BLaER1 treated with 17β-estradiol and CSF1 and Interleukin-3, amounts not matched to agents 10 nM and 100 nM (cell line): ENCODE measurements at regions not wholly inside any gene's neighbourhood (a gene's known extent, or its start where the extent isn't known, plus 50 kb on each side); places are given as distances from the start of the nearest gene placed in this dataset.
"Not testable (repeated sequence)": the region's sequence is repeated elsewhere in the genome, so short reads cannot be mapped to it uniquely, and the experiment has no call there.

ENCODE experiments used
- H3K27ac ChIP-seq, 11 experiments: shearing (Covaris generic); formaldehyde crosslinking; 2 replicates each; pipeline ENCODE4 v1.8.1; 2022
- H3K27me3 ChIP-seq, 11 experiments: shearing (Covaris generic); formaldehyde crosslinking; 2 replicates each; pipeline ENCODE4 v1.8.1; 2022
- H3K36me3 ChIP-seq, 11 experiments: shearing (Covaris generic); formaldehyde crosslinking; 2 replicates each; pipeline ENCODE4 v1.8.1; 2022
- H3K4me1 ChIP-seq, 10 experiments: shearing (Covaris generic); formaldehyde crosslinking; 2 replicates each; pipeline ENCODE4 v1.8.1; 2022
- H3K4me2 ChIP-seq, 11 experiments: shearing (Covaris generic); formaldehyde crosslinking; 2 replicates each; pipeline ENCODE4 v1.8.1; 2022
- H3K4me3 ChIP-seq, 10 experiments: shearing (Covaris generic); formaldehyde crosslinking; 2 replicates each; pipeline ENCODE4 v1.8.1; 2022
- H3K9ac ChIP-seq, 11 experiments: shearing (Covaris generic); formaldehyde crosslinking; 2 replicates each; pipeline ENCODE4 v1.8.1; 2022
- H3K9me3 ChIP-seq, 11 experiments: shearing (Covaris generic); formaldehyde crosslinking; replicated peaks in 1 of 11; 2 replicates each; pipeline ENCODE4 v1.8.1; 2022
- H4K20me1 ChIP-seq, 11 experiments: shearing (Covaris generic); formaldehyde crosslinking; 2 replicates each; pipeline ENCODE4 v1.8.1; 2022
- Cebpa-rat ChIP-seq, 11 experiments: shearing (Covaris generic); IDR thresholded peaks; 2 replicates each; pipeline ENCODE4 v1.8.1; 2022

GRCh38 chr14:21804981-21805380, 131.4 kb upstream of the OR4E1 start:
- Histone ChIP-seq H3K4me1 (no peaks in the 10 kb centered on the region), H4K20me1 (no peaks in the 10 kb centered on the region), H3K4me2 (no peak overlapping the region), H3K27ac (no peak overlapping the region), H3K9me3 (peaks cover 0 to 7% (median 0%) of the 10 kb centered on the region in 11 experiments; a peak in 1 of 22 replicates), H3K4me3 (no peak overlapping the region), H3K36me3 (no peaks in the 10 kb centered on the region), H3K9ac (no peak overlapping the region), H3K27me3 (no peaks in the 10 kb centered on the region)
- no peak for TF ChIP-seq Cebpa-rat (IDR thresholded peaks at IDR 0.05)

GRCh38 chr14:21802441-21802840, 128.8 kb upstream of the OR4E1 start:
- Histone ChIP-seq H3K9me3 (peaks cover 0 to 7% (median 0%) of the 10 kb centered on the region in 11 experiments; a peak in 1 of 22 replicates), H3K4me2 (no peak overlapping the region)
- TF ChIP-seq Cebpa-rat (IDR thresholded peaks at IDR 0.05): no peak

GRCh38 chr14:21796916-21797315, 123.3 kb upstream of the OR4E1 start:
- TF ChIP-seq Cebpa-rat (IDR thresholded peaks at IDR 0.05): no peak
- Histone ChIP-seq H3K4me3 (no peak overlapping the region), H3K27ac (no peak overlapping the region), H3K9ac (no peak overlapping the region), H3K4me1 (no peaks in the 10 kb centered on the region), H4K20me1 (no peaks in the 10 kb centered on the region), H3K36me3 (no peaks in the 10 kb centered on the region), H3K4me2 (no peak overlapping the region), H3K9me3 (peaks cover 0 to 14% (median 0%) of the 10 kb centered on the region in 11 experiments; a peak in 4 of 22 replicates), H3K27me3 (no peaks in the 10 kb centered on the region)

More at GRCh38 chr14:21802441-21802840, 128.8 kb upstream of the OR4E1 start:
- H4K20me1 ChIP-seq: no peaks in the 10 kb centered on the region
- H3K27me3 ChIP-seq: no peaks in the 10 kb centered on the region
- no peak overlapping the region for H3K9ac ChIP-seq
- H3K4me3 ChIP-seq: no peak overlapping the region
- H3K27ac ChIP-seq: no peak overlapping the region
- no peaks in the 10 kb centered on the region for H3K36me3 ChIP-seq
- H3K4me1 ChIP-seq: no peaks in the 10 kb centered on the region

GRCh38 chr14:21795456-21795855, 121.8 kb upstream of the OR4E1 start:
- H3K36me3 ChIP-seq: no peaks in the 10 kb centered on the region
- no peak overlapping the region for H3K4me3 ChIP-seq
- TF ChIP-seq Cebpa-rat (IDR thresholded peaks at IDR 0.05): no peak
- H3K4me2 ChIP-seq: no peak overlapping the region
- H3K4me1 ChIP-seq: no peaks in the 10 kb centered on the region
- H3K27me3 ChIP-seq: no peaks in the 10 kb centered on the region
- H3K9me3 ChIP-seq: peaks cover 0 to 14% (median 0%) of the 10 kb centered on the region in 11 experiments; a peak in 4 of 22 replicates
- H4K20me1 ChIP-seq: no peaks in the 10 kb centered on the region
- H3K27ac ChIP-seq: no peak overlapping the region
- no peak overlapping the region for H3K9ac ChIP-seq

- TF ChIP-seq Cebpa-rat (IDR thresholded peaks at IDR 0.05): no peak
- Histone ChIP-seq H3K27me3 (no peaks in the 10 kb centered on the region), H3K9me3 (peaks cover 0 to 17% (median 0%) of the 10 kb centered on the region in 11 experiments; a peak in 4 of 22 replicates), H3K4me3 (no peak overlapping the region), H4K20me1 (no peaks in the 10 kb centered on the region), H3K4me1 (no peaks in the 10 kb centered on the region), H3K4me2 (no peak overlapping the region), H3K27ac (no peak overlapping the region), H3K36me3 (no peaks in the 10 kb centered on the region), H3K9ac (no peak overlapping the region)
These were observed 118.1 kb upstream of the OR4E1 start for GRCh38 chr14:21791749-21792148.

- H3K27me3 ChIP-seq, H3K27ac ChIP-seq, H3K4me3 ChIP-seq, H3K36me3 ChIP-seq, H3K4me1 ChIP-seq, H4K20me1 ChIP-seq, H3K4me2 ChIP-seq, H3K9me3 ChIP-seq, H3K9ac ChIP-seq: not testable (repeated sequence)
These were observed 115.1 kb upstream of the OR4E1 start for GRCh38 chr14:21788687-21789086.

GRCh38 chr14:21787242-21787641, 113.6 kb upstream of the OR4E1 start:
- not testable (repeated sequence) for H3K27ac ChIP-seq, H3K36me3 ChIP-seq, H3K27me3 ChIP-seq, H3K4me1 ChIP-seq, H4K20me1 ChIP-seq, H3K9me3 ChIP-seq, H3K9ac ChIP-seq, H3K4me3 ChIP-seq, H3K4me2 ChIP-seq

- H4K20me1 ChIP-seq: no peaks in the 10 kb centered on the region
These were observed 107.9 kb upstream of the OR4E1 start for GRCh38 chr14:21781543-21781942.

GRCh38 chr14:21780429-21781084, 106.9 kb upstream of the OR4E1 start:
- H3K9ac ChIP-seq: no peak overlapping the region
- H3K27ac ChIP-seq: no peak overlapping the region
- TF ChIP-seq Cebpa-rat (IDR thresholded peaks at IDR 0.05): no peak
- H3K4me1 ChIP-seq: no peaks in the 10 kb centered on the region
- no peaks in the 10 kb centered on the region for H3K36me3 ChIP-seq
- no peak overlapping the region for H3K4me2 ChIP-seq
- H3K27me3 ChIP-seq: no peaks in the 10 kb centered on the region
- no peaks in the 10 kb centered on the region for H4K20me1 ChIP-seq
- H3K9me3 ChIP-seq: peaks cover 10 to 20% (median 16%) of the 10 kb centered on the region in 11 experiments
- H3K4me3 ChIP-seq: no peak overlapping the region

More at GRCh38 chr14:21781543-21781942, 107.9 kb upstream of the OR4E1 start:
- Histone ChIP-seq H3K4me3 (no peak overlapping the region), H3K36me3 (no peaks in the 10 kb centered on the region), H3K9me3 (peaks cover 10 to 20% (median 16%) of the 10 kb centered on the region in 11 experiments), H3K27me3 (no peaks in the 10 kb centered on the region), H3K4me2 (no peak overlapping the region), H3K27ac (no peak overlapping the region), H3K4me1 (no peaks in the 10 kb centered on the region), H3K9ac (no peak overlapping the region)
- no peak for TF ChIP-seq Cebpa-rat (IDR thresholded peaks at IDR 0.05)

GRCh38 chr14:21771671-21772070, 98.1 kb upstream of the OR4E1 start:
- no peak overlapping the region for H3K4me2 ChIP-seq
- no peak for TF ChIP-seq Cebpa-rat (IDR thresholded peaks at IDR 0.05)
- no peak overlapping the region for H3K4me3 ChIP-seq
- no peaks in the 10 kb centered on the region for H3K4me1 ChIP-seq
- H3K9me3 ChIP-seq: no peaks in the 10 kb centered on the region
- no peak overlapping the region for H3K27ac ChIP-seq
- H3K27me3 ChIP-seq: no peaks in the 10 kb centered on the region
- no peaks in the 10 kb centered on the region for H3K36me3 ChIP-seq
- H3K9ac ChIP-seq: no peak overlapping the region
- no peaks in the 10 kb centered on the region for H4K20me1 ChIP-seq
